ENCODE measurements at regions not wholly inside any gene's neighbourhood (a gene's known extent, or its start where the extent isn't known, plus 50 kb on each side); places are given as distances from the start of the nearest gene placed in this dataset.

DNA sequence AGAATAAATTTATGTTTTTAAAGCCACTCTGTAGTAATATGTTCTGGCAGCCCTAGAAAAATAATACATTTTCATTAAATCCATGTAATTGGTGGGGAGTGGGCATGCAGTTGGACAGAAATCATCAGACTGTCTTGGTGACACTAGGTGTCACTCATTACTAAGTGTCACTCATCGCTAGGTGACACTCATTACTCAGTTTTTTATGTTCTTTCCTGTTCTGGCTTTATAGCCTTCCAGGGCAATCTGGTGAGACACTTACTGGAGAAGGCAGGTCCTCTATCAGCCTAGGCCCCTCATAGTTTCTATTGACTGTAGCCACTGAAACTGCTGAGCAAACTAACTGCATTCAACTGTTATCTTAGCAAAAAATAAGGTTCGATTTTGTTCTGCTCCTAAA lies 542.1 kb downstream of the SLITRK1 start:
- no peak for DNase-seq (ENCODE audit: low spot score)
- WGBS, 2 donors (ENCODE audit: extremely low coverage in 2 of 2, insufficient read length in 2 of 2, insufficient replicate concordance in 1 of 2) = no CpG with 5 or more reads among the region's 2 CpGs
- Histone ChIP-seq H3K4ac (ENCODE audit: low read length) (no peak overlapping the region), H3K23ac (ENCODE audit: low read depth, low read length, poor library complexity) (no peak overlapping the region), H3K27me3 (ENCODE audit: control insufficient read depth in 3 of 3, insufficient read depth in 3 of 3, low read depth in 1 of 3, low read length in 3 of 3) (no peaks in the 10 kb centered on the region), H3K4me2 (ENCODE audit: insufficient read depth, low read length, poor library complexity, severe bottlenecking) (no peak overlapping the region), H3K36me3 (replicated peaks in 1 of 2; ENCODE audit: control insufficient read depth in 2 of 2, insufficient read depth in 2 of 2, low read length in 2 of 2) (no peaks in the 10 kb centered on the region), H4K91ac (ENCODE audit: low read depth, low read length, poor library complexity) (no peak overlapping the region), H3K18ac (ENCODE audit: low read length) (no peak overlapping the region), H4K8ac (ENCODE audit: low read depth, low read length) (no peak overlapping the region), H2BK5ac (ENCODE audit: low read length) (no peak overlapping the region), H3K9me3 (replicated peaks in 1 of 2; ENCODE audit: control insufficient read depth in 2 of 2, insufficient read depth in 1 of 2, low read depth in 1 of 2, low read length in 2 of 2) (no peaks in the 10 kb centered on the region), H3K27ac (replicated peaks; ENCODE audit: low read length) (no peak overlapping the region), H3K9ac (ENCODE audit: low read depth, low read length, poor library complexity) (no peak overlapping the region), H2BK12ac (ENCODE audit: low read length) (no peak overlapping the region), H3K79me1 (ENCODE audit: low read depth, low read length) (no peaks in the 10 kb centered on the region), H2AFZ (ENCODE audit: low read length) (no peak overlapping the region), H3K4me1 (ENCODE audit: control insufficient read depth in 2 of 2, insufficient read depth in 1 of 2, low read depth in 1 of 2, low read length in 2 of 2) (no peaks in the 10 kb centered on the region), H2AK5ac (ENCODE audit: low read depth, low read length) (no peak overlapping the region), H2BK15ac (ENCODE audit: low read length) (no peak overlapping the region), H3K14ac (ENCODE audit: low read length) (no peak overlapping the region), H2BK120ac (ENCODE audit: low read depth, low read length) (no peak overlapping the region), H3K4me3 (ENCODE audit: low read length in 2 of 2) (no peak overlapping the region)

DNA sequence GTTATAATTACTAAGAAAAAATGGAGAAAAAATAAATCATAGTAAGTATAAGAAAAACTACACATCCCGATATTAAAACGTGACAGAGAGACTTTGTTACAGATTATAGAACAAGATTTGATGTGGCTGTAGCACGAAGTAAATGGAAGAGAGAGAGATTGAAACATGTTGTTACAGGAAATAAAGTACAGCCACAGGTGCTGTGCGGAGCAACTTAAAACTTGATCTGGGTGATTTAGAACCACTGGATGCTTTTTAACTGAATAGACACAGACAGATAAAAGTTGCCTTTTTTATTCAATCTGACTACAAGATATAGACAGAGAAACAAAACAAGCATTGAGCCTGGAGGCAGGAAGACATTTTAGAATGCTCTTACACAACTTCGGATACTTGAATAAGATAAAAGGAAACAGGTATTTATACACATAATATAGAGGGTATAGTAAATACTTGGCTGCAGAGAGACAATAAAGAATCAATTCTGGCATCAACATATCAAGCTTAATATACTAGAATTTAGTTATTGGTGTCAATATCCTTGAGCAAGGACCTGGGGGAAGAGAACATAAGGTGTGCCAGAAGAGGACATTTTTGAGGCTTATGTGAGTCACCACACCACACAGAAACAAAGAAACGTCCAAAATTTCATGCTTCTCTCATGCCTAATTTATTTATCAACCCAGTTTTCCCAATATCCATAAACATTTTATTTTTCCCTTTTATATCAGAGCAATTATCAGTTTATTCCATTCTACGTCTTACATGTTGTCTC lies 548.5 kb downstream of the SLITRK1 start:
- Histone ChIP-seq H3K18ac (ENCODE audit: low read length) (no peak overlapping the region), H3K27ac (replicated peaks; ENCODE audit: low read length) (no peak overlapping the region), H3K9me3 (replicated peaks in 1 of 2; ENCODE audit: control insufficient read depth in 2 of 2, insufficient read depth in 1 of 2, low read depth in 1 of 2, low read length in 2 of 2) (no peaks in the 10 kb centered on the region), H3K4me1 (ENCODE audit: control insufficient read depth in 2 of 2, insufficient read depth in 1 of 2, low read depth in 1 of 2, low read length in 2 of 2) (no peaks in the 10 kb centered on the region), H3K4me2 (ENCODE audit: insufficient read depth, low read length, poor library complexity, severe bottlenecking) (no peak overlapping the region), H2BK15ac (ENCODE audit: low read length) (no peak overlapping the region), H3K9ac (ENCODE audit: low read depth, low read length, poor library complexity) (no peak overlapping the region), H4K91ac (ENCODE audit: low read depth, low read length, poor library complexity) (no peak overlapping the region), H2BK12ac (ENCODE audit: low read length) (no peak overlapping the region), H3K4me3 (ENCODE audit: low read length in 2 of 2) (no peak overlapping the region), H3K14ac (ENCODE audit: low read length) (no peak overlapping the region), H2BK120ac (ENCODE audit: low read depth, low read length) (no peak overlapping the region), H3K36me3 (replicated peaks in 1 of 2; ENCODE audit: control insufficient read depth in 2 of 2, insufficient read depth in 2 of 2, low read length in 2 of 2) (no peaks in the 10 kb centered on the region), H3K23ac (ENCODE audit: low read depth, low read length, poor library complexity) (no peak overlapping the region), H3K27me3 (ENCODE audit: control insufficient read depth in 3 of 3, insufficient read depth in 3 of 3, low read depth in 1 of 3, low read length in 3 of 3) (no peaks in the 10 kb centered on the region), H4K8ac (ENCODE audit: low read depth, low read length) (no peak overlapping the region), H3K79me1 (ENCODE audit: low read depth, low read length) (no peaks in the 10 kb centered on the region), H3K4ac (ENCODE audit: low read length) (no peak overlapping the region), H2AK5ac (ENCODE audit: low read depth, low read length) (no peak overlapping the region), H2AFZ (ENCODE audit: low read length) (no peak overlapping the region), H2BK5ac (ENCODE audit: low read length) (no peak overlapping the region)
- WGBS, 2 donors (ENCODE audit: extremely low coverage in 2 of 2, insufficient read length in 2 of 2, insufficient replicate concordance in 1 of 2) = 100% methylated on average over 1 of the region's 7 CpGs; no CpG with 5 or more reads in 1 of the 2 donors
- DNase-seq (ENCODE audit: low spot score) = no peak

DNA sequence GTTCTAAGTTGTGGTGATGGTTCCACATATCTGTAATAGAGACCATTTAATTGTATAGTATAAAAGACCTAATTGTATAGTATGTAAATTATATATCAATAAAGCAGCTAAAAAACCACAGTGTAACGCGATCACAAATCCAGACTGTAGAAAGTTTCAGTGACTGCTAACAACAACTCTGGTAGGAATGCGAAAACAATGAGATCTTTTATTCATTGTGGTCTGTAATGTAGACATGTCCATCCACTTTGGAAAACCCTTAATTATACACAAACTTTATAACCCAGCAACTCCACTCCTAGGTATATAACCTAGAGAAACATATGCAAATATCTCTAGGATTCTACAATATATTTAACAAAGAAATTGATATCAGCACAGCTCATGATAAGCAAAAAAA lies 549.5 kb downstream of the SLITRK1 start:
- DNase-seq (ENCODE audit: low spot score) = no peak
- H3K27me3 ChIP-seq (ENCODE audit: control insufficient read depth in 3 of 3, insufficient read depth in 3 of 3, low read depth in 1 of 3, low read length in 3 of 3) = no peaks in the 10 kb centered on the region
- H2AK5ac ChIP-seq (ENCODE audit: low read depth, low read length) = no peak overlapping the region
- H3K18ac ChIP-seq (ENCODE audit: low read length) = no peak overlapping the region
- no peak overlapping the region for H2BK12ac ChIP-seq (ENCODE audit: low read length)
- no peaks in the 10 kb centered on the region for H3K9me3 ChIP-seq (replicated peaks in 1 of 2; ENCODE audit: control insufficient read depth in 2 of 2, insufficient read depth in 1 of 2, low read depth in 1 of 2, low read length in 2 of 2)
- no peak overlapping the region for H3K9ac ChIP-seq (ENCODE audit: low read depth, low read length, poor library complexity)
- no CpG with 5 or more reads among the region's 3 CpGs for WGBS, 2 donors (ENCODE audit: extremely low coverage in 2 of 2, insufficient read length in 2 of 2, insufficient replicate concordance in 1 of 2)
- no peak overlapping the region for H4K8ac ChIP-seq (ENCODE audit: low read depth, low read length)
- H3K23ac ChIP-seq (ENCODE audit: low read depth, low read length, poor library complexity) = no peak overlapping the region
- H3K27ac ChIP-seq (replicated peaks; ENCODE audit: low read length) = no peak overlapping the region
- H3K36me3 ChIP-seq (replicated peaks in 1 of 2; ENCODE audit: control insufficient read depth in 2 of 2, insufficient read depth in 2 of 2, low read length in 2 of 2) = no peaks in the 10 kb centered on the region
- no peak overlapping the region for H2AFZ ChIP-seq (ENCODE audit: low read length)
- H3K79me1 ChIP-seq (ENCODE audit: low read depth, low read length) = no peaks in the 10 kb centered on the region
- peaks cover 0 to 4% of the 10 kb centered on the region in 2 donors for H3K4me1 ChIP-seq (ENCODE audit: control insufficient read depth in 2 of 2, insufficient read depth in 1 of 2, low read depth in 1 of 2, low read length in 2 of 2)
- no peak overlapping the region for H2BK120ac ChIP-seq (ENCODE audit: low read depth, low read length)
- H3K14ac ChIP-seq (ENCODE audit: low read length) = no peak overlapping the region
- H3K4ac ChIP-seq (ENCODE audit: low read length) = no peak overlapping the region
- no peak overlapping the region for H2BK5ac ChIP-seq (ENCODE audit: low read length)
- no peak overlapping the region for H2BK15ac ChIP-seq (ENCODE audit: low read length)
- H3K4me3 ChIP-seq (ENCODE audit: low read length in 2 of 2) = no peak overlapping the region
- no peak overlapping the region for H3K4me2 ChIP-seq (ENCODE audit: insufficient read depth, low read length, poor library complexity, severe bottlenecking)
- no peak overlapping the region for H4K91ac ChIP-seq (ENCODE audit: low read depth, low read length, poor library complexity)

DNA sequence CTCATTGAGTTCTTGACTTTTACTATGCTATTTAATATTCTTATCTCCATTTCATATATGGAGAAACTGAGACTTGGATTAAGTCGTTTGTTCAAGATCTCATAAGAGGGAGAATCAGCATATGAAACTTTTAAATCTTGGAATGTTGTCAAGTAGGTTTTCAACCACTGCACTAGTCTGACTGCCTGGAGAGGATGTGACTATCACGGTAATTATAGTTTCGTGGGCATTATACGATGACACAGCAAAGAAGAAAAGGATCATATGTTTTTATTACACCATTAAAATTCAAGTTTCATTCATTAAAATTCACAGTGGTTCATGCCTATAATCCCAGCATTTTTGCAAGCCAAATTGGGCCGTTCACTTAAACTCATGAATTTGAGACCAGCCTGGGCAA lies 555.2 kb downstream of the SLITRK1 start:
- Histone ChIP-seq H2BK120ac (ENCODE audit: low read depth, low read length) (no peak overlapping the region), H3K4me3 (ENCODE audit: low read length in 2 of 2) (no peak overlapping the region), H2BK5ac (ENCODE audit: low read length) (no peak overlapping the region), H3K4me1 (ENCODE audit: control insufficient read depth in 2 of 2, insufficient read depth in 1 of 2, low read depth in 1 of 2, low read length in 2 of 2) (peaks cover 0 to 4% of the 10 kb centered on the region in 2 donors), H4K8ac (ENCODE audit: low read depth, low read length) (no peak overlapping the region), H3K9ac (ENCODE audit: low read depth, low read length, poor library complexity) (no peak overlapping the region), H3K14ac (ENCODE audit: low read length) (no peak overlapping the region), H2BK15ac (ENCODE audit: low read length) (no peak overlapping the region), H2BK12ac (ENCODE audit: low read length) (no peak overlapping the region), H3K23ac (ENCODE audit: low read depth, low read length, poor library complexity) (no peak overlapping the region), H3K4ac (ENCODE audit: low read length) (no peak overlapping the region), H3K79me1 (ENCODE audit: low read depth, low read length) (no peaks in the 10 kb centered on the region), H4K91ac (ENCODE audit: low read depth, low read length, poor library complexity) (no peak overlapping the region), H2AK5ac (ENCODE audit: low read depth, low read length) (no peak overlapping the region), H3K9me3 (replicated peaks in 1 of 2; ENCODE audit: control insufficient read depth in 2 of 2, insufficient read depth in 1 of 2, low read depth in 1 of 2, low read length in 2 of 2) (no peaks in the 10 kb centered on the region), H3K27me3 (ENCODE audit: control insufficient read depth in 3 of 3, insufficient read depth in 3 of 3, low read depth in 1 of 3, low read length in 3 of 3) (no peaks in the 10 kb centered on the region), H3K36me3 (replicated peaks in 1 of 2; ENCODE audit: control insufficient read depth in 2 of 2, insufficient read depth in 2 of 2, low read length in 2 of 2) (no peaks in the 10 kb centered on the region), H3K18ac (ENCODE audit: low read length) (no peak overlapping the region), H3K4me2 (ENCODE audit: insufficient read depth, low read length, poor library complexity, severe bottlenecking) (no peak overlapping the region), H3K27ac (replicated peaks; ENCODE audit: low read length) (no peak overlapping the region), H2AFZ (ENCODE audit: low read length) (no peak overlapping the region)
- no CpG with 5 or more reads among the region's 5 CpGs for WGBS, 2 donors (ENCODE audit: extremely low coverage in 2 of 2, insufficient read length in 2 of 2, insufficient replicate concordance in 1 of 2)
- no peak for DNase-seq (ENCODE audit: low spot score)

Measured in neuronal stem cell (in vitro differentiated cells).